C4-2B (cell line): ENCODE measurements at regions not wholly inside any gene's neighbourhood (a gene's known extent, or its start where the extent isn't known, plus 50 kb on each side); places are given as distances from the start of the nearest gene placed in this dataset.

Experiments
- H3K27ac ChIP-seq: fragments of 450-650 bp; 2 replicates; pipeline ENCODE4 v1.5.1; 2017
- ZFX ChIP-seq: fragments of 450-650 bp; IDR thresholded peaks from 2 replicates; pipeline ENCODE4 v1.6.1; 2017
- TF ChIP-seq, protein P1 (sequence below): fragments of 450-650 bp; conservative IDR thresholded peaks from 2 replicates; pipeline ENCODE4 v1.5.1; 2017; ENCODE audit warnings: mild to moderate bottlenecking

- no peak overlapping the region for H3K27ac ChIP-seq
These were observed 92.1 kb upstream of the LMO4 start for GRCh38 chr1:87236585-87236984.

GRCh38 chr1:87239997-87240605, 88.6 kb upstream of the LMO4 start:
- TF ChIP-seq ZFX, result no peak
- TF ChIP-seq, protein P1, sequence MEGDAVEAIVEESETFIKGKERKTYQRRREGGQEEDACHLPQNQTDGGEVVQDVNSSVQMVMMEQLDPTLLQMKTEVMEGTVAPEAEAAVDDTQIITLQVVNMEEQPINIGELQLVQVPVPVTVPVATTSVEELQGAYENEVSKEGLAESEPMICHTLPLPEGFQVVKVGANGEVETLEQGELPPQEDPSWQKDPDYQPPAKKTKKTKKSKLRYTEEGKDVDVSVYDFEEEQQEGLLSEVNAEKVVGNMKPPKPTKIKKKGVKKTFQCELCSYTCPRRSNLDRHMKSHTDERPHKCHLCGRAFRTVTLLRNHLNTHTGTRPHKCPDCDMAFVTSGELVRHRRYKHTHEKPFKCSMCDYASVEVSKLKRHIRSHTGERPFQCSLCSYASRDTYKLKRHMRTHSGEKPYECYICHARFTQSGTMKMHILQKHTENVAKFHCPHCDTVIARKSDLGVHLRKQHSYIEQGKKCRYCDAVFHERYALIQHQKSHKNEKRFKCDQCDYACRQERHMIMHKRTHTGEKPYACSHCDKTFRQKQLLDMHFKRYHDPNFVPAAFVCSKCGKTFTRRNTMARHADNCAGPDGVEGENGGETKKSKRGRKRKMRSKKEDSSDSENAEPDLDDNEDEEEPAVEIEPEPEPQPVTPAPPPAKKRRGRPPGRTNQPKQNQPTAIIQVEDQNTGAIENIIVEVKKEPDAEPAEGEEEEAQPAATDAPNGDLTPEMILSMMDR, result no peak

More at GRCh38 chr1:87236585-87236984, 92.1 kb upstream of the LMO4 start:
- TF ChIP-seq, protein P1, result no peak
- no peak for TF ChIP-seq ZFX

GRCh38 chr1:87240661-87241285, 87.9 kb upstream of the LMO4 start:
- TF ChIP-seq ZFX, result no peak
- TF ChIP-seq, protein P1, result no peak
- H3K27ac ChIP-seq, result no peak overlapping the region

More at GRCh38 chr1:87239997-87240605, 88.6 kb upstream of the LMO4 start:
- no peak overlapping the region for H3K27ac ChIP-seq

GRCh38 chr1:87242445-87243185, 86.1 kb upstream of the LMO4 start:
- TF ChIP-seq, protein P1, result no peak
- no peak for TF ChIP-seq ZFX
- H3K27ac ChIP-seq, result no peak overlapping the region

DNA sequence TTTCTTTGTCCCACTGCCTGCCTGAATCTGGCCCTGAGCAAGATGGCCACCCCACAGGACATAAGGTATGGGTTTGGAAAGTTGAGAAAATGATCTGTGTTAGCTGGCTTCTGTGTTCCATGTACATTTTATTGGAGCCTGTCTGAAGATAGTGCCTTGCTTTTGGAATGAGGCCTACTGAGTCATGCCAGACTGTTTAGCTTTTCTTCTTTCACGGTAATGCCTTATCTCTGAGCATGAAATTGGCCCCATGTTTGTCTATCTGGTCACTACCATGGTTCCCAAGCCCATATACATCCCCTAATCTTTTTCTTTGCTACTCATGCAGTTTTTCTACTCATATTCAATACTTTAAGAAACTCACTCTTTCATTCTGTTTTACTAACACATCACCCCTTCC, 85.1 kb upstream of the LMO4 start:
- TF ChIP-seq, protein P1, result no peak
- no peak for TF ChIP-seq ZFX
- no peak overlapping the region for H3K27ac ChIP-seq

- TF ChIP-seq ZFX, result no peak
- TF ChIP-seq, protein P1, result no peak
- no peak overlapping the region for H3K27ac ChIP-seq
These were observed 82.2 kb upstream of the LMO4 start for GRCh38 chr1:87246436-87246835.

DNA sequence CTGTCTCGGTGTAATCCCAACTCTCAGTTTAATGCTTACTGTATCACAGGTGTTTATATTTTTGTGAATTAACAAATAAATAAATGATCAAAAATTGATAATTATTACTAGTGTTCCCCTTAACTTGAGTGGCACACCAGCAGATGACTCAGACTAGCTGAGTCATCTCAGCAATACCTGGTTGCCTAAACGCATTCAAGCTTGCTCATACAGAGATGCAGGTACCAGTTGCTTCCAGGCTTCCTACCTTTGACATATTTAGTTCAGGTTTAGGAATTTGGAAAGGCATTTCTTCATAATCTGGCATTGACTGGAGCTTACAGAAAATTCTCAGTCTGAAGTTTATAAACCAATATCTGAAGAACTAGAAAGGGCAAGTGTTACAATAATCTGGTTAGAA, 78.9 kb upstream of the LMO4 start:
- no peak overlapping the region for H3K27ac ChIP-seq
- TF ChIP-seq ZFX, result no peak
